ENCODE measurements at regions not wholly inside any gene's neighbourhood (a gene's known extent, or its start where the extent isn't known, plus 50 kb on each side); places are given as distances from the start of the nearest gene placed in this dataset.

- H3K4me3 ChIP-seq (ENCODE audit: low read length): no peak overlapping the region
- no peaks in the 10 kb centered on the region for H3K27me3 Mint-ChIP-seq (ENCODE audit: insufficient read depth)
- TF ChIP-seq CTCF (conservative IDR thresholded peaks at IDR 0.05): no peak
Measured at GRCh38 chr7:26449175-26450165, 157.8 kb downstream of the SNX10 start.

GRCh38 chr7:26451997-26452396, 160.3 kb downstream of the SNX10 start:
- Mint-ChIP-seq H3K4me1 (peaks cover 12% of the 10 kb centered on the region), H3K27me3 (ENCODE audit: insufficient read depth) (no peaks in the 10 kb centered on the region), H3K27ac (no peak overlapping the region), H3K9me3 (no peaks in the 10 kb centered on the region), H3K4me3 (no peak overlapping the region), H3K36me3 (ENCODE audit: low read depth) (no peaks in the 10 kb centered on the region)
- Histone ChIP-seq H3K9me3 (ENCODE audit: control insufficient read depth, low read length) (no peaks in the 10 kb centered on the region), H3K9ac (ENCODE audit: extremely low read depth, low read length, poor library complexity, severe bottlenecking) (no peak overlapping the region), H3K4me1 (ENCODE audit: control insufficient read depth, insufficient read depth, low read length) (no peaks in the 10 kb centered on the region), H3K27ac (ENCODE audit: low read depth, low read length) (no peak overlapping the region), H3K36me3 (ENCODE audit: control insufficient read depth, insufficient read depth, low read length) (no peaks in the 10 kb centered on the region), H3K27me3 (ENCODE audit: control insufficient read depth, insufficient read depth, low read length, poor library complexity, severe bottlenecking) (no peaks in the 10 kb centered on the region), H3K4me3 (ENCODE audit: low read length) (no peak overlapping the region)
- 43 to 63% methylated on average over 2 to 3 of the region's 3 CpGs for WGBS, 2 experiments (ENCODE audit: insufficient coverage in 1 of 2, insufficient read length in 1 of 2)
- TF ChIP-seq CTCF (conservative IDR thresholded peaks at IDR 0.05): no peak
- peak; percentile 80 for DNase-seq

More at GRCh38 chr7:26449175-26450165, 157.8 kb downstream of the SNX10 start:
- H3K4me1 ChIP-seq (ENCODE audit: control insufficient read depth, insufficient read depth, low read length): no peaks in the 10 kb centered on the region
- H3K36me3 ChIP-seq (ENCODE audit: control insufficient read depth, insufficient read depth, low read length): no peaks in the 10 kb centered on the region
- Mint-ChIP-seq H3K4me3 (no peak overlapping the region), H3K27ac (no peak overlapping the region), H3K9me3 (no peaks in the 10 kb centered on the region), H3K4me1 (peaks cover 12% of the 10 kb centered on the region), H3K36me3 (ENCODE audit: low read depth) (no peaks in the 10 kb centered on the region)
- no peak overlapping the region for H3K27ac ChIP-seq (ENCODE audit: low read depth, low read length)
- no peak for DNase-seq
- no peaks in the 10 kb centered on the region for H3K27me3 ChIP-seq (ENCODE audit: control insufficient read depth, insufficient read depth, low read length, poor library complexity, severe bottlenecking)
- H3K9me3 ChIP-seq (ENCODE audit: control insufficient read depth, low read length): no peaks in the 10 kb centered on the region
- H3K9ac ChIP-seq (ENCODE audit: extremely low read depth, low read length, poor library complexity, severe bottlenecking): no peak overlapping the region
- 84 to 85% methylated on average over 5 to 12 of the region's 12 CpGs for WGBS, 2 experiments (ENCODE audit: insufficient coverage in 1 of 2, insufficient read length in 1 of 2)

- Mint-ChIP-seq H3K36me3 (ENCODE audit: low read depth) (no peaks in the 10 kb centered on the region), H3K4me1 (peaks cover 12% of the 10 kb centered on the region), H3K9me3 (no peaks in the 10 kb centered on the region), H3K27ac (no peak overlapping the region), H3K4me3 (no peak overlapping the region), H3K27me3 (ENCODE audit: insufficient read depth) (no peaks in the 10 kb centered on the region)
- H3K9ac ChIP-seq (ENCODE audit: extremely low read depth, low read length, poor library complexity, severe bottlenecking): no peak overlapping the region
- no peak for DNase-seq
- H3K4me1 ChIP-seq (ENCODE audit: control insufficient read depth, insufficient read depth, low read length): no peaks in the 10 kb centered on the region
- 94 to 95% methylated on average over 2 to 3 of the region's 3 CpGs for WGBS, 2 experiments (ENCODE audit: insufficient coverage in 1 of 2, insufficient read length in 1 of 2)
- no peak overlapping the region for H3K27ac ChIP-seq (ENCODE audit: low read depth, low read length)
- no peaks in the 10 kb centered on the region for H3K36me3 ChIP-seq (ENCODE audit: control insufficient read depth, insufficient read depth, low read length)
- H3K9me3 ChIP-seq (ENCODE audit: control insufficient read depth, low read length): no peaks in the 10 kb centered on the region
- no peak for TF ChIP-seq CTCF (conservative IDR thresholded peaks at IDR 0.05)
- H3K4me3 ChIP-seq (ENCODE audit: low read length): no peak overlapping the region
- no peaks in the 10 kb centered on the region for H3K27me3 ChIP-seq (ENCODE audit: control insufficient read depth, insufficient read depth, low read length, poor library complexity, severe bottlenecking)
Measured at GRCh38 chr7:26454180-26454579, 162.5 kb downstream of the SNX10 start.
